Heart right ventricle (tissue), 16 donors: ENCODE measurements at regions not wholly inside any gene's neighbourhood (a gene's known extent, or its start where the extent isn't known, plus 50 kb on each side); places are given as distances from the start of the nearest gene placed in this dataset.

Experiments
- ATAC-seq, 8 donors: fragments of 200-7000 bp; cut with Tn5 transposase; one replicate each; pipeline ENCODE4 v1.9.1; 2020; ENCODE audit warnings: mild to moderate bottlenecking in 8 of 8, moderate library complexity in 8 of 8, moderate number of reproducible peaks in 1 of 8
- DNase-seq, 2 donors: peaks; one replicate each; pipeline ENCODE4 v3.0.0-alpha.2; 2020
- H3K27ac ChIP-seq, 10 donors: fragments of 200-600 bp; sonication (generic) in 2 of 10; one replicate each; pipeline versions ENCODE4 v1.5.0 to v1.8.0; 2020 to 2022; ENCODE audit warnings: mild to moderate bottlenecking in 3 of 10
- H3K27me3 ChIP-seq, 7 donors: fragments of 200-600 bp; one replicate each; pipeline ENCODE4 v1.8.0; 2021 to 2022; ENCODE audit warnings: mild to moderate bottlenecking in 2 of 7
- H3K36me3 ChIP-seq, 9 donors: fragments of 200-600 bp; sonication (generic) in 1 of 9; one replicate each; pipeline versions ENCODE4 v1.5.0 to v1.8.0; 2020 to 2022; ENCODE audit warnings: mild to moderate bottlenecking in 2 of 9
- H3K4me1 ChIP-seq, 9 donors: fragments of 200-600 bp; sonication (generic) in 1 of 9; one replicate each; pipeline versions ENCODE4 v1.5.0 to v1.8.0; 2020 to 2022; ENCODE audit warnings: mild to moderate bottlenecking in 4 of 9
- H3K4me3 ChIP-seq, 10 donors: fragments of 200-600 bp; sonication (generic) in 2 of 10; one replicate each; pipeline versions ENCODE4 v1.5.0 to v1.8.0; 2020 to 2022; ENCODE audit warnings: mild to moderate bottlenecking in 7 of 10, moderate library complexity in 2 of 10
- H3K9me3 ChIP-seq, 11 donors: fragments of 200-600 bp in 10 of 11; sonication (generic) in 2 of 11; one replicate each; pipeline versions ENCODE4 v1.5.0 to v1.8.0; 2013 to 2022; ENCODE audit warnings: mild to moderate bottlenecking in 2 of 11, control low read depth in 1 of 11, moderate library complexity in 1 of 11
- WGBS, 2 donors: extraction: QIAGEN DNeasy Blood & Tissue Kit; methylation state at CpG; one replicate each; pipeline ENCODE4 v1.1.7; 2013; ENCODE audit warnings: inconsistent platforms in 1 of 2; 5-methylcytosine and 5-hydroxymethylcytosine counted together
- intact Hi-C, 10 donors: fragments of 100-400 bp; cut with DNase I; formaldehyde crosslinking; loops; one replicate each; pipeline versions ENCODE4 v1.11.1 to v1.14.2; 2022
- TF ChIP-seq, protein P1 (sequence below), 9 donors: fragments of 200-600 bp; sonication (generic) in 2 of 9; IDR thresholded peaks; one replicate each; pipeline versions ENCODE4 v1.5.0 to v1.8.0; 2021 to 2022; ENCODE audit warnings: antibody characterized with exemption in 9 of 9, mild to moderate bottlenecking in 5 of 9, moderate library complexity in 1 of 9
- donor health status: Arrhythmogenic right ventricular cardiomyopathy.
- donor health status: ischemic (EF 13 %, LVEDD 7.1; RV severe dilation, severe dysfunction).
- donor health status: healthy with polysubstance abuse.
- donor health status: DM: no; HTN: yes; CAD: no.
- donor health status: DM: no; HTN: no; CAD: no.
- donor health status: ischemic (EF 25% LVEDD 6.9; RV normal size, moderate dysfunction).
- donor health status: ischemic (EF 25% LVEDD 5.7; RV mildly dilated, moderate dysfunction).
- donor health status: healthy.
- donor health status: DM: yes; HTN: yes; CAD: no.
- donor health status: Ischemic cardiomyopathy.
- donor health status: ischemic (EF 35%, LVEDD 5.7; RV mildly dilated, moderate dysfunction).
- donor health status: nonischemic (EF 11% LVEDD 7.7; RV severe dilation, severe dysfunction).
- donor health status: DM: yes; HTN: yes; CAD: no.
- donor health status: PGD.
- donor health status: ischemic (EF 29% LVEDD 5.4; RV normal size, mild dysfunction).
- donor health status: nonischemic (EF 23%, LVEDD 6.1; RV moderate dilation, normal function).

DNA sequence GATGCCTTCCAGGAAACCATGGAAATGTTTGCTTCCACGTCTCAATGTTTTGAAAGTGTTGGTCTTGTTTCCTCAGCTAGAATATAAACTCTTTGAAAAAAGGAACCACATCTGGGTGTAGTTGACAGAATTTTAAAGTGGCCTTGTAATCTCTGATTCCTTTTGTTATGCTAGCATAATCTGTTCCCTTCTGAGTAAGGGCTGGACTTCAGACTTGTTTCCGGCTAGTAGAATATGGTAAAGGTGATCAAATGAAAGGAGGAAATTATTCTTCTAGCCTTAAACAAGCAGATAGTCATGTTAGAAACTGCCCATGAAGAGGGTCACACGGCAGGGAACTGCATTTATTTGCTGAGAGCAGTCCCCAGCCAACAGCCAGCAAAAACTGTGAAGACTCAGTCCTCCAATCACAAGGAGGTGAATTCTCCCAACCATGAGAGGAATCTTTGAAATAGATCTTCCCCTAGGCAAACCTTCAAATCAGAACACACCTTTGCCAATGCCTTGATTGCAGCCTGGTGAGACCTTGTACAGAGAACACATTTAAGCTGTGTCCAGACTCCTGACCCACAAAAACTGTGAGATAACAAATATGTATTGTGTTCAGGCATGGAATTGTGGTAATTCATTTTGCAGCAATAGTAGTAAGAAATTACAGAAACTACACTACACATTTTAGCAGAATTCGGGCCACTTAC is 316.9 kb upstream of the SP8 start:
- peaks cover 0 to 3% (median 0%) of the 10 kb centered on the region in 9 donors for H3K4me1 ChIP-seq
- no peaks in the 10 kb centered on the region for H3K36me3 ChIP-seq
- WGBS, 2 donors, result 75 to 82% methylated on average over 4 of the region's 4 CpGs
- TF ChIP-seq, protein P1, sequence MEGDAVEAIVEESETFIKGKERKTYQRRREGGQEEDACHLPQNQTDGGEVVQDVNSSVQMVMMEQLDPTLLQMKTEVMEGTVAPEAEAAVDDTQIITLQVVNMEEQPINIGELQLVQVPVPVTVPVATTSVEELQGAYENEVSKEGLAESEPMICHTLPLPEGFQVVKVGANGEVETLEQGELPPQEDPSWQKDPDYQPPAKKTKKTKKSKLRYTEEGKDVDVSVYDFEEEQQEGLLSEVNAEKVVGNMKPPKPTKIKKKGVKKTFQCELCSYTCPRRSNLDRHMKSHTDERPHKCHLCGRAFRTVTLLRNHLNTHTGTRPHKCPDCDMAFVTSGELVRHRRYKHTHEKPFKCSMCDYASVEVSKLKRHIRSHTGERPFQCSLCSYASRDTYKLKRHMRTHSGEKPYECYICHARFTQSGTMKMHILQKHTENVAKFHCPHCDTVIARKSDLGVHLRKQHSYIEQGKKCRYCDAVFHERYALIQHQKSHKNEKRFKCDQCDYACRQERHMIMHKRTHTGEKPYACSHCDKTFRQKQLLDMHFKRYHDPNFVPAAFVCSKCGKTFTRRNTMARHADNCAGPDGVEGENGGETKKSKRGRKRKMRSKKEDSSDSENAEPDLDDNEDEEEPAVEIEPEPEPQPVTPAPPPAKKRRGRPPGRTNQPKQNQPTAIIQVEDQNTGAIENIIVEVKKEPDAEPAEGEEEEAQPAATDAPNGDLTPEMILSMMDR (IDR thresholded peaks at IDR 0.05), result no peak
- ATAC-seq, result no peak
- intact Hi-C loops, result loop anchor here in 1 of 10 donors (10.0 kb wide), 1 partner anchor 59 kb away; no protein-coding TSS in a partner anchor
- no peak overlapping the region for H3K4me3 ChIP-seq
- H3K27ac ChIP-seq, result no peak overlapping the region
- DNase-seq, result no peak
- H3K27me3 ChIP-seq, result no peaks in the 10 kb centered on the region
- no peaks in the 10 kb centered on the region for H3K9me3 ChIP-seq

- TF ChIP-seq, protein P1 (IDR thresholded peaks at IDR 0.05), result no peak
- Histone ChIP-seq H3K27me3 (no peaks in the 10 kb centered on the region), H3K27ac (no peak overlapping the region), H3K4me3 (no peak overlapping the region), H3K4me1 (peaks cover 0 to 3% (median 0%) of the 10 kb centered on the region in 9 donors), H3K36me3 (no peaks in the 10 kb centered on the region), H3K9me3 (no peaks in the 10 kb centered on the region)
- WGBS, 2 donors, result 62 to 74% methylated on average over 4 of the region's 4 CpGs
- DNase-seq (no peak), ATAC-seq (no peak)
- intact Hi-C loops, result loop anchor here in 1 of 10 donors (10.0 kb wide), 1 partner anchor 59 kb away; no protein-coding TSS in a partner anchor
These were observed 317.4 kb upstream of the SP8 start for GRCh38 chr7:21104124-21104500.

GRCh38 chr7:21106296-21106732 is 319.6 kb upstream of the SP8 start:
- intact Hi-C loops, result loop anchor here in 1 of 10 donors (10.0 kb wide), 1 partner anchor 62 kb away; no protein-coding TSS in a partner anchor
- peaks cover 0 to 3% (median 0%) of the 10 kb centered on the region in 9 donors for H3K4me1 ChIP-seq
- TF ChIP-seq, protein P1 (IDR thresholded peaks at IDR 0.05), result no peak
- no peaks in the 10 kb centered on the region for H3K36me3 ChIP-seq
- DNase-seq (no peak), ATAC-seq (no peak)
- no peaks in the 10 kb centered on the region for H3K9me3 ChIP-seq
- H3K27me3 ChIP-seq, result no peaks in the 10 kb centered on the region
- no peak overlapping the region for H3K4me3 ChIP-seq
- 63 to 70% methylated on average over 4 of the region's 4 CpGs for WGBS, 2 donors
- no peak overlapping the region for H3K27ac ChIP-seq

GRCh38 chr7:21107101-21107500 is 320.4 kb upstream of the SP8 start:
- no peak overlapping the region for H3K4me3 ChIP-seq
- TF ChIP-seq, protein P1 (IDR thresholded peaks at IDR 0.05), result no peak
- peaks cover 0 to 3% (median 0%) of the 10 kb centered on the region in 9 donors for H3K4me1 ChIP-seq
- no peak overlapping the region for H3K27ac ChIP-seq
- no peaks in the 10 kb centered on the region for H3K36me3 ChIP-seq
- 77 to 80% methylated on average over 4 of the region's 4 CpGs for WGBS, 2 donors
- intact Hi-C loops, result loop anchor here in 1 of 10 donors (10.0 kb wide), 1 partner anchor 62 kb away; no protein-coding TSS in a partner anchor
- no peaks in the 10 kb centered on the region for H3K27me3 ChIP-seq
- no peak for ATAC-seq
- H3K9me3 ChIP-seq, result no peaks in the 10 kb centered on the region
- DNase-seq, result no peak
